ENCODE measurements at regions not wholly inside any gene's neighbourhood (a gene's known extent, or its start where the extent isn't known, plus 50 kb on each side); places are given as distances from the start of the nearest gene placed in this dataset.

DNA sequence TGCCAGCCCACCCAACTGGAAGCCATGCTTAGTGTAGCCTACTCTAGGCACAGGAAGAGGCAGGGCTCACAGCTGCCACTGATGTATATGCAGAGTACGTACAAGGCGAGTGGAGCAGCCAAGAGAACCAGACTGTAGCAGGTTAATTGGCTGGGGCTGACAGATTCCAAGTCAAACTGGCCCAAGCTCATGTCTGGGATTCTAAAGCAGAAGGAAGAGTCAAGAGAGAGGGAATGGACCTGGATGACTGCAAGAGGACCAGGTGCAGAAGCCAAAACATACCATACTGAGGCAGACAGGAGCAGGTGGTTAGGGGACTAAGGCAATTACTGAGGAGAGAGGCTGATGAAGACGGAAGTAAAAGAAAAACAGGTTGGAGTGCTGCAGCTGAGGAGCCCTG lies 51.3 kb upstream of the LRRN2 start:
- Histone ChIP-seq H3K4me3 (ENCODE audit: low read length) (no peak overlapping the region), H3K9me3 (ENCODE audit: low read length) (peaks cover 7% of the 10 kb centered on the region), H3K4me1 (ENCODE audit: insufficient read depth, low read length) (no peaks in the 10 kb centered on the region), H3K27me3 (ENCODE audit: insufficient read depth, low read length, poor library complexity, severe bottlenecking) (no peaks in the 10 kb centered on the region), H3K27ac (ENCODE audit: low read depth, low read length) (no peak overlapping the region), H3K36me3 (ENCODE audit: insufficient read depth, low read length) (no peaks in the 10 kb centered on the region)
- Mint-ChIP-seq H3K27ac (no peak overlapping the region), H3K9me3 (peaks cover 8 to 23% (median 14%) of the 10 kb centered on the region in 5 donors), H3K4me1 (no peaks in the 10 kb centered on the region), H3K36me3 (peaks cover 0 to 2% (median 0%) of the 10 kb centered on the region in 3 donors), H3K27me3 (peaks cover 20 to 65% of the 10 kb centered on the region in 2 donors), H3K4me3 (no peak overlapping the region)
- no peak for DNase-seq
- ChIA-PET POLR2A (no interaction called here), CTCF (no interaction called here)

DNA sequence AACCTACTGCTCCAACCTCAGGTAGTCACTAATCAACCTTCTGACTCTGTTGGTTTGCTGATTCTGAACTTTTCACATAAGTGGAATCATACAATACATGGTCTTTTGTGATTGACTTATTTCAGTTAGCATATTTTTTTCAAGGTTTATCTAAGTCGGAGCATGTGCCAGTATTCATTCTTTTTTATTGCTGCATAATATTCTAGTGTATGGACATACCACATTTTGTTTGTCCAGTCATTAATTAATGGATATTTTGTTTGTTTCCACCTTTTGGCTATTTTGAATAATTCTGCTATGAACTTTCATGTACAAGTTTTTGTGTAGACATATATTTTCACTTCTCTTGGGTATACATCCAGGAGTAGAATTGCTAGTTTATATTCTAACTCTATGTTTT lies 53.0 kb upstream of the LRRN2 start:
- DNase-seq = no peak
- Histone ChIP-seq H3K4me1 (ENCODE audit: insufficient read depth, low read length) (no peaks in the 10 kb centered on the region), H3K27ac (ENCODE audit: low read depth, low read length) (no peak overlapping the region), H3K4me3 (ENCODE audit: low read length) (no peak overlapping the region), H3K27me3 (ENCODE audit: insufficient read depth, low read length, poor library complexity, severe bottlenecking) (peaks cover 5% of the 10 kb centered on the region), H3K36me3 (ENCODE audit: insufficient read depth, low read length) (no peaks in the 10 kb centered on the region), H3K9me3 (ENCODE audit: low read length) (peaks cover 7% of the 10 kb centered on the region)
- Mint-ChIP-seq H3K4me3 (no peak overlapping the region), H3K36me3 (peaks cover 0 to 2% (median 0%) of the 10 kb centered on the region in 3 donors), H3K27ac (no peak overlapping the region), H3K4me1 (no peaks in the 10 kb centered on the region), H3K9me3 (peaks cover 8 to 23% (median 14%) of the 10 kb centered on the region in 5 donors), H3K27me3 (peaks cover 20 to 69% of the 10 kb centered on the region in 2 donors)
- ChIA-PET POLR2A (no interaction called here), CTCF (no interaction called here)

DNA sequence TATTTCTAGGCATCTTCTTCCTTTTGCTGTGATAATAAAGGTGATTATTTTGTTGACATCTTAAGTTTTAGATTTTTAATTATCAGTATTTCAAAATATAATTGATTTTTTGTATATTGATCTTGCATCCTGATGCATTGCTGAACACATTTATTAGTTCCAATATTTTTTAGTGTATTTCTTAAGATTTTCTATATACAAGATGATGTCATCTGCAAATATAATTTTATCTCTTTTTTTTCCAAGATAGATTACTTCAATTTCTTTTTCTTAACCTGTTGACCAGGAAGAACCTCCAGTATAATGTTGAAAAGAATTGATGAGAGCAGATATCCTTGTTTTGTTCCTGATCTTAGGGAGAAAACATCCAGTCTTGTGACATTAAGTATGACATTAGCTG lies 54.8 kb upstream of the LRRN2 start:
- Mint-ChIP-seq H3K4me1 (no peaks in the 10 kb centered on the region), H3K27me3 (peaks cover 22 to 67% of the 10 kb centered on the region in 2 donors), H3K27ac (no peak overlapping the region), H3K9me3 (peaks cover 8 to 23% (median 14%) of the 10 kb centered on the region in 5 donors), H3K36me3 (peaks cover 0 to 2% (median 0%) of the 10 kb centered on the region in 3 donors), H3K4me3 (no peak overlapping the region)
- ChIA-PET POLR2A (no interaction called here), CTCF (no interaction called here)
- peaks cover 7% of the 10 kb centered on the region for H3K9me3 ChIP-seq (ENCODE audit: low read length)
- H3K4me3 ChIP-seq (ENCODE audit: low read length) = no peak overlapping the region
- H3K27ac ChIP-seq (ENCODE audit: low read depth, low read length) = no peak overlapping the region
- H3K4me1 ChIP-seq (ENCODE audit: insufficient read depth, low read length) = no peaks in the 10 kb centered on the region
- no peak for DNase-seq
- no peaks in the 10 kb centered on the region for H3K36me3 ChIP-seq (ENCODE audit: insufficient read depth, low read length)
- peaks cover 5% of the 10 kb centered on the region for H3K27me3 ChIP-seq (ENCODE audit: insufficient read depth, low read length, poor library complexity, severe bottlenecking)

DNA sequence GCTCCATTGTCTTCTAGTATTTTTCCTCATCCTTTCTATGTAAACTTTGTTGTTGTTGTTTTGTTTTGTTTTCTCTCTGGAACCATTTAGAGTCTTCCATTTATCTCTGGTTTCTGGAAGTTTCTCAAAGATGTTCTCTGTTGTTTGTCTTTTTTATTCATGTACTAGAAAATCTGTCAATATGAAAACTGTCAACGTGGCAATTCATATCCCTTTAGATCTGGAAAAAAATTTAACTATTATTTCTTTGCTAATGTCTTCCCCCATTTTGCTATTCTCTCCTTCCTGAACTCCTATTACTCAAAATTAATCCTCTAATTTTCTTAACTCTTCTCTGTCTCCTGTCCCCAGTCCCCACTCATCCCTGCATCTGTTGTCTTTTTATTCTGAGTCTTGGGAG lies 55.9 kb upstream of the LRRN2 start:
- Histone ChIP-seq H3K27me3 (ENCODE audit: insufficient read depth, low read length, poor library complexity, severe bottlenecking) (peaks cover 5% of the 10 kb centered on the region), H3K4me3 (ENCODE audit: low read length) (no peak overlapping the region), H3K27ac (ENCODE audit: low read depth, low read length) (no peak overlapping the region), H3K4me1 (ENCODE audit: insufficient read depth, low read length) (no peaks in the 10 kb centered on the region), H3K36me3 (ENCODE audit: insufficient read depth, low read length) (no peaks in the 10 kb centered on the region), H3K9me3 (ENCODE audit: low read length) (peaks cover 7% of the 10 kb centered on the region)
- DNase-seq = no peak
- H3K27ac Mint-ChIP-seq = no peak overlapping the region
- POLR2A ChIA-PET = no interaction called here
- H3K27me3 Mint-ChIP-seq = peaks cover 22 to 61% of the 10 kb centered on the region in 2 donors
- CTCF ChIA-PET = no interaction called here
- no peaks in the 10 kb centered on the region for H3K4me1 Mint-ChIP-seq
- H3K36me3 Mint-ChIP-seq = peaks cover 0 to 2% (median 0%) of the 10 kb centered on the region in 3 donors
- peaks cover 8 to 23% (median 14%) of the 10 kb centered on the region in 5 donors for H3K9me3 Mint-ChIP-seq
- no peak overlapping the region for H3K4me3 Mint-ChIP-seq

DNA sequence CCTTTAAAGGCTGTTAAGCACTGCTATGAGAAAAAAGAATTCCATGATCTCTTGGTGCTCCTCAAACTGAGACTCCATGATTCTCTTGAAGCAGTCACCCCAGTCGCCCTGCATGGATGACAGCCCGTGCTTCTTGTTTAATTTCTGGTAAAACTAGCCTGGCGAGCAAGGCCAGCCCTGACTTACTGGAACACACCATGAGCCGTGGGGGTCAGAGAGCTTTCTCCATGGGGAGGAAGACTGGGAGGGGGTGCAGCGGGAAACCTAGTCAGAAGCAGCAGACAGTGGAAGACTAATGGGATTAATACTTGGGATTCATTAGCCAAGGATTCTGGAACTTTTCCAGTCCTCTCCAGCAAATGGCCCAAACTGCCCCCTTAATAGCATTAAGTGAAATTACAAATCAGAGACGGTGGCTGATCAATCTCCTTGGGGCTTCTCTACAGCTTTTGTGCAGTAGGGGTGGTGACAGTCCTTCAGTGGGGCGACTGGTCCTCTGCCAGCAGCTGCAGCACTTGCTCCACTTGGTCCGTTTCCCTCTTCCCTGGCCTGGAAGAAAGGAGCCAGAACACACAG lies 57.2 kb upstream of the LRRN2 start:
- ChIA-PET POLR2A (no interaction called here), CTCF (no interaction called here)
- Mint-ChIP-seq H3K4me3 (no peak overlapping the region), H3K36me3 (peaks cover 0 to 2% (median 0%) of the 10 kb centered on the region in 3 donors), H3K27me3 (peaks cover 22 to 56% of the 10 kb centered on the region in 2 donors), H3K27ac (no peak overlapping the region), H3K4me1 (no peaks in the 10 kb centered on the region), H3K9me3 (peaks cover 8 to 18% (median 8%) of the 10 kb centered on the region in 5 donors)
- Histone ChIP-seq H3K27ac (ENCODE audit: low read depth, low read length) (no peak overlapping the region), H3K4me1 (ENCODE audit: insufficient read depth, low read length) (no peaks in the 10 kb centered on the region), H3K9me3 (ENCODE audit: low read length) (peaks cover 7% of the 10 kb centered on the region), H3K4me3 (ENCODE audit: low read length) (no peak overlapping the region), H3K27me3 (ENCODE audit: insufficient read depth, low read length, poor library complexity, severe bottlenecking) (peaks cover 5% of the 10 kb centered on the region), H3K36me3 (ENCODE audit: insufficient read depth, low read length) (no peaks in the 10 kb centered on the region)
- DNase-seq = no peak

DNA sequence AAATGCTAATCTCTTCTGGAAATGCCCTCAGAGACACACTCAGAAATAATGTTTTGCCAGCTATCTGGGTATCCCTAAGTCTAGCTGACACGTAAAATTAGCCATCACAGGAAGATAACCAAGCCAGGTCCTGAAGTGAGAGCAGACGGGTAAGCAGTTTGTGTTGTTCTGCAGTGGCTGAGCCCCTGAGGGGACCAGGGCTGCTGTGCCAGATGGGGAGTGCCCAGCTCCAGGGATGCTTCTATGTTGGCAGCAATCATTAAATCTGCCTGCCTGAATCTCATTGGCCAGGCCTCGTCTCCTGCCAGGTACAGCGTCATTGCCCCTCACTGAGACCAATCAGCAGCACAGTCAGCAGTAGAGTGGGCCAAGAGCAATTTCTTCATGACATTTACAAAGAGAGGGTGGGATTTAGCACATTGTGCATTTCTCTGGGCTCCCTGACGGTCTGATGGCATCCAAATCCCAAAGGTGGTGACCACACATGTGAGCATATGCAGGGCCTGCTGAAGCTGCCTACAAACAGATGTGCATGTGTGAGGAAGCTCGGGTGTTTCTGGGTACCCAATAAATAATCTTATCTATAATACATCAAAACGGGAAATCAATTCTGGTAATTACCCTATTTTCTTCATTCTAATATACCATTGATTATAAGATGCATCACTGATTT lies 58.7 kb upstream of the LRRN2 start:
- ChIA-PET CTCF (interaction anchor here (0.7 to 2.3 kb wide), 4 partner anchors 10 to 63 kb away, joined by 3 to 5 read pairs (median 3); no protein-coding TSS in a partner anchor), POLR2A (no interaction called here)
- Histone ChIP-seq H3K4me3 (ENCODE audit: low read length) (no peak overlapping the region), H3K4me1 (ENCODE audit: insufficient read depth, low read length) (no peaks in the 10 kb centered on the region), H3K27me3 (ENCODE audit: insufficient read depth, low read length, poor library complexity, severe bottlenecking) (peaks cover 5% of the 10 kb centered on the region), H3K27ac (ENCODE audit: low read depth, low read length) (no peak overlapping the region), H3K36me3 (ENCODE audit: insufficient read depth, low read length) (no peaks in the 10 kb centered on the region), H3K9me3 (ENCODE audit: low read length) (no peaks in the 10 kb centered on the region)
- H3K9me3 Mint-ChIP-seq = peaks cover 0 to 8% (median 0%) of the 10 kb centered on the region in 5 donors
- H3K4me1 Mint-ChIP-seq = no peaks in the 10 kb centered on the region
- H3K36me3 Mint-ChIP-seq = no peaks in the 10 kb centered on the region
- peaks cover 18 to 47% of the 10 kb centered on the region in 2 donors for H3K27me3 Mint-ChIP-seq
- DNase-seq = no peak
- H3K27ac Mint-ChIP-seq = no peak overlapping the region
- H3K4me3 Mint-ChIP-seq = no peak overlapping the region

DNA sequence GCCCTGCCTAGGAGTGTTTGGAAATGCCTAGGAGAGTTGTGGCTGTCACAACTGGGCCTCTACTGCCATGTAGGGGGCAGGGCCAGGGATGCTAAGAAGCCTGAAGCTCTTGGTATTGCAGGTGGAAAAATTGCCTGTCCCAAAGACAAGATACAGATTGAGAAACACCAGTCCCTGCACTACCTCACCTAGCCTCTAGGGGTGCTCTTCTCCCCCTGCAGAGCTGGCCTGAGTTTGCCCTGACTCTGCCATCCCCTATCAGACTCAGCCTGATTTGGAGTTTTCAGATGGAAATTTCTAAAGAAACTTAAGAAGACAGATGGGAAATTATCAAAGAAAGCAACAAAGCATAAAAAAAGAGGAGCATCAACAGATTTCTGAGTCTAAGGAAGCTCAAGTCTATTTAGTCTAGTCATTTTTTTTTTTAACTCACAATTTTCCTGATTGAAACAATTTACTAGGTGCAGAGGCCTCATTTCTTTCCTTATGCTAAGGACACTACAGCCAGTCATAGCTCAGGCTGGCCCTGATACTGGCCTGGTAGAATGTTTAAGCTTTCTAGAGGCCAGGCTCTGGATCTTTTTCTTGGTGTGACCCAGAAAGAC lies 61.4 kb upstream of the LRRN2 start:
- Mint-ChIP-seq H3K9me3 (no peaks in the 10 kb centered on the region), H3K27ac (no peak overlapping the region), H3K4me3 (no peak overlapping the region), H3K36me3 (no peaks in the 10 kb centered on the region), H3K27me3 (peaks cover 11 to 31% of the 10 kb centered on the region in 2 donors), H3K4me1 (no peaks in the 10 kb centered on the region)
- no peaks in the 10 kb centered on the region for H3K4me1 ChIP-seq (ENCODE audit: insufficient read depth, low read length)
- ChIA-PET POLR2A (no interaction called here), CTCF (interaction anchor here (1.0 to 2.3 kb wide), 12 partner anchors 9 to 348 kb away, joined by 3 to 8 read pairs (median 3); no protein-coding TSS in a partner anchor)
- H3K36me3 ChIP-seq (ENCODE audit: insufficient read depth, low read length) = no peaks in the 10 kb centered on the region
- no peak overlapping the region for H3K27ac ChIP-seq (ENCODE audit: low read depth, low read length)
- H3K9me3 ChIP-seq (ENCODE audit: low read length) = no peaks in the 10 kb centered on the region
- peak; percentile 15 to 55 (median 21) for DNase-seq
- no peak overlapping the region for H3K4me3 ChIP-seq (ENCODE audit: low read length)
- peaks cover 5% of the 10 kb centered on the region for H3K27me3 ChIP-seq (ENCODE audit: insufficient read depth, low read length, poor library complexity, severe bottlenecking)

DNA sequence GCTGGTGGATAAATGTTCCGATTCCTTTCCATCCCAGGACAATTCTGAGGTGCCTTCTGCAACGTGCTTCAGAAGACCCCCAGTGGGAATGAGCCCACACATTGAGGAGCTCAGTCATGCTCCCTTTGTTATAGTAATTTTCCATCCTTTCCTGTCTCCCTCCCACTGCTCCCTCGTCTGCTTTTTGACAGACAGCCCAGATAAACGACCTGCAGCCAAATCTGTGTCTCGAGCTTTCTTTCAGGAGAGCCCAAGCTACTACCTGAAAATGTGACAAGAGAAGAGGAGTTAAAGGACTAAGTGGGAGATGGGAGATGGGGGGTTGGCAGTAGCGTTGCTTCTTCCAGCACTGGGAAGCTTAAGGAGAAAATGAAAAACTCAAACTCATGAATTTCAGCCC lies 65.9 kb upstream of the LRRN2 start:
- no peaks in the 10 kb centered on the region for H3K9me3 Mint-ChIP-seq
- no peaks in the 10 kb centered on the region for H3K4me1 Mint-ChIP-seq
- ChIA-PET POLR2A (no interaction called here), CTCF (interaction anchor here (0.9 to 1.1 kb wide), 3 partner anchors 12 to 56 kb away, joined by 3 to 4 read pairs (median 3); no protein-coding TSS in a partner anchor)
- H3K27ac Mint-ChIP-seq = no peak overlapping the region
- H3K27me3 Mint-ChIP-seq = peaks cover 3 to 17% of the 10 kb centered on the region in 2 donors
- no peaks in the 10 kb centered on the region for H3K27me3 ChIP-seq (ENCODE audit: insufficient read depth, low read length, poor library complexity, severe bottlenecking)
- no peak overlapping the region for H3K27ac ChIP-seq (ENCODE audit: low read depth, low read length)
- no peak overlapping the region for H3K4me3 ChIP-seq (ENCODE audit: low read length)
- no peak for DNase-seq
- H3K36me3 ChIP-seq (ENCODE audit: insufficient read depth, low read length) = no peaks in the 10 kb centered on the region
- no peaks in the 10 kb centered on the region for H3K36me3 Mint-ChIP-seq
- no peaks in the 10 kb centered on the region for H3K9me3 ChIP-seq (ENCODE audit: low read length)
- no peak overlapping the region for H3K4me3 Mint-ChIP-seq
- no peaks in the 10 kb centered on the region for H3K4me1 ChIP-seq (ENCODE audit: insufficient read depth, low read length)
